IMR-90 (cell line): ENCODE measurements at regions not wholly inside any gene's neighbourhood (a gene's known extent, or its start where the extent isn't known, plus 50 kb on each side); places are given as distances from the start of the nearest gene placed in this dataset.

ENCODE experiments used
- CEBPB ChIP-seq: IDR thresholded peaks from 2 replicates; pipeline ENCODE4 v1.6.1; 2012; ENCODE audit warnings: low read depth, low read length, improper control_type of control experiment
- CTCF ChIP-seq: conservative IDR thresholded peaks from 2 replicates; pipeline ENCODE4 v1.5.1; 2012; ENCODE audit warnings: mild to moderate bottlenecking, low read depth, low read length, improper control_type of control experiment
- MAFK ChIP-seq: IDR thresholded peaks from 2 replicates; pipeline ENCODE4 v1.6.1; 2012; ENCODE audit warnings: low read depth, low read length, improper control_type of control experiment
- MAZ ChIP-seq: IDR thresholded peaks from 2 replicates; pipeline ENCODE4 v1.6.1; 2012; ENCODE audit warnings: low read depth, mild to moderate bottlenecking, low read length, improper control_type of control experiment, moderate library complexity, borderline replicate concordance
- NFE2L2 ChIP-seq: fragments of 150-350 bp; IDR thresholded peaks from 2 replicates; pipeline ENCODE4 v1.6.1; 2016; ENCODE audit warnings: low read depth, mild to moderate bottlenecking, low read length
- POLR2A ChIP-seq: IDR thresholded peaks from 2 replicates; pipeline ENCODE4 v1.6.1; 2012; ENCODE audit warnings: mild to moderate bottlenecking, low read depth, low read length
- RAD21 ChIP-seq: IDR thresholded peaks from 2 replicates; pipeline ENCODE4 v1.6.1; 2012; ENCODE audit warnings: low read length, improper control_type of control experiment
- SMC3 ChIP-seq: fragments of 150-350 bp; IDR thresholded peaks from 2 replicates; pipeline ENCODE4 v1.6.1; 2016; ENCODE audit warnings: low read depth, mild to moderate bottlenecking, antibody characterized with exemption, low read length, moderate library complexity
- USF2 ChIP-seq: fragments of 150-350 bp; IDR thresholded peaks from 2 replicates; pipeline ENCODE4 v1.6.1; 2017; ENCODE audit warnings: mild to moderate bottlenecking, antibody characterized with exemption, low read length, low read depth

GRCh38 chr5:6090838-6091237 lies 287.5 kb downstream of the MED10 start:
- TF ChIP-seq CTCF (no peak), POLR2A (no peak), CEBPB (no peak), MAZ (no peak), USF2 (no peak), MAFK (no peak), NFE2L2 (no peak), RAD21 (no peak), SMC3 (no peak)
